PFSK-1 (cell line): ENCODE measurements at regions not wholly inside any gene's neighbourhood (a gene's known extent, or its start where the extent isn't known, plus 50 kb on each side); places are given as distances from the start of the nearest gene placed in this dataset.

ENCODE experiments used
- POLR2AphosphoS5 ChIP-seq: IDR thresholded peaks from 2 replicates; pipeline ENCODE4 v1.6.1; 2012; ENCODE audit warnings: low read depth, mild to moderate bottlenecking, control low read depth, low read length, moderate library complexity
- TF ChIP-seq, protein P1 (sequence below), 2 experiments: IDR thresholded peaks; 2 replicates each; pipeline versions ENCODE4 v1.6.1 to v1.8.0; 2011 to 2012; ENCODE audit warnings: low read depth in 2 of 2, low read length in 2 of 2, control low read depth in 1 of 2, inconsistent platforms in 1 of 2, mild to moderate bottlenecking in 1 of 2, moderate library complexity in 1 of 2; ENCODE audit not compliant: insufficient read depth in 1 of 2

DNA sequence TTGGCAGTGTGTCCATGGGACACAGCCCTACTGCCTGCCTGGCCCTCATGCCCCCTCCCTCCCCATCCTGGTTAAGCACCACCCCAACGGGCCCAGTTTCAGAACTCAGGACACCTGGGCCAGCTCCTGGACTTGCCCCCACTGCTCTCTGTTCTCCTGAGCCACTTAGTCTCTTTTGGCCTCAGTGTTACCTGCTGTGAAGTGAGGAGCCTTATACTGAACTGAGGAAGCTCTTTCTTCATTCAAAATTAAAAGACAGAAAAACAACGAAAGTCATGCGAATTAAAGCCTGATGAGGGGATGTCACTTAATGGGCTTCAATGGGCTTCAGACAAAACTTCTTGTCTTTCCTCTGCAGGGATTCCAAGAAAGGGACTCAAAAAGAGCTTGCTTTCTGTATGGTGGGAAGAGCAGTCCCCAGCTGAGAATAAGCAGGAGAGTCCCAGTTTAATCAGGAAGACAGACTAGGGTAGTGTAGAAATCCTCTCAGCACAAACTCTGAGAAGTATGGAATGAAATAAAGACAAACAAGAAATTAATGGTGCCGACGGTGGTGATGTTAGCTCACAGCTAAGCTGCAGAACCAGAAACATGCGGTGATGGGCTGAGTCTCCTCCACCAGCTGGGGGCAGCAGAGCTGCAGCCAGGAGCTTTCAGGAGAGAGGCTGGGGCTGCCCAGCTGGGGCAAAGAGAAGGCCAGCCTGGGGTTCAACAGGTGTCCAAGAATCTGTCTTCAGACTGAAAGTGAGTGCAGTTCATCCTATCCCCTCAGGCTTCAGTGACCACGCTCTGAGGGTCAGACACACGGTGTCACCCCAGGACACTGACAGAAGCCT lies 101.0 kb downstream of the GGTLC2 start:
- TF ChIP-seq, protein P1, sequence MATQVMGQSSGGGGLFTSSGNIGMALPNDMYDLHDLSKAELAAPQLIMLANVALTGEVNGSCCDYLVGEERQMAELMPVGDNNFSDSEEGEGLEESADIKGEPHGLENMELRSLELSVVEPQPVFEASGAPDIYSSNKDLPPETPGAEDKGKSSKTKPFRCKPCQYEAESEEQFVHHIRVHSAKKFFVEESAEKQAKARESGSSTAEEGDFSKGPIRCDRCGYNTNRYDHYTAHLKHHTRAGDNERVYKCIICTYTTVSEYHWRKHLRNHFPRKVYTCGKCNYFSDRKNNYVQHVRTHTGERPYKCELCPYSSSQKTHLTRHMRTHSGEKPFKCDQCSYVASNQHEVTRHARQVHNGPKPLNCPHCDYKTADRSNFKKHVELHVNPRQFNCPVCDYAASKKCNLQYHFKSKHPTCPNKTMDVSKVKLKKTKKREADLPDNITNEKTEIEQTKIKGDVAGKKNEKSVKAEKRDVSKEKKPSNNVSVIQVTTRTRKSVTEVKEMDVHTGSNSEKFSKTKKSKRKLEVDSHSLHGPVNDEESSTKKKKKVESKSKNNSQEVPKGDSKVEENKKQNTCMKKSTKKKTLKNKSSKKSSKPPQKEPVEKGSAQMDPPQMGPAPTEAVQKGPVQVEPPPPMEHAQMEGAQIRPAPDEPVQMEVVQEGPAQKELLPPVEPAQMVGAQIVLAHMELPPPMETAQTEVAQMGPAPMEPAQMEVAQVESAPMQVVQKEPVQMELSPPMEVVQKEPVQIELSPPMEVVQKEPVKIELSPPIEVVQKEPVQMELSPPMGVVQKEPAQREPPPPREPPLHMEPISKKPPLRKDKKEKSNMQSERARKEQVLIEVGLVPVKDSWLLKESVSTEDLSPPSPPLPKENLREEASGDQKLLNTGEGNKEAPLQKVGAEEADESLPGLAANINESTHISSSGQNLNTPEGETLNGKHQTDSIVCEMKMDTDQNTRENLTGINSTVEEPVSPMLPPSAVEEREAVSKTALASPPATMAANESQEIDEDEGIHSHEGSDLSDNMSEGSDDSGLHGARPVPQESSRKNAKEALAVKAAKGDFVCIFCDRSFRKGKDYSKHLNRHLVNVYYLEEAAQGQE (IDR thresholded peaks at IDR 0.05; ENCODE audit: insufficient read depth in 1 of 2, low read depth in 2 of 2, low read length in 2 of 2), result no peak
- TF ChIP-seq POLR2AphosphoS5, result no peak
